GM12878 (cell line): ENCODE measurements at regions not wholly inside any gene's neighbourhood (a gene's known extent, or its start where the extent isn't known, plus 50 kb on each side); places are given as distances from the start of the nearest gene placed in this dataset.

Experiments
- ATAC-seq: fragments of 200-7000 bp; cut with Tn5 transposase; 3 replicates; pipeline ENCODE4 v1.9.1; 2020; ENCODE audit warnings: mild to moderate bottlenecking, moderate library complexity
- BruUV-seq: library from RNA; stranded (reverse); fragments of 400-500 nt; replicated peaks from 2 replicates; lab custom pipeline; 2021; lab: Mats Ljungman, UMichigan
- CTCF ChIA-PET: fragments of 300-600 bp; sonication (Branson Sonifier 250); formaldehyde crosslinking; extraction: SDS; loops from one replicate; lab custom pipeline; 2021; ENCODE audit warnings: inconsistent platforms; lab: Yijun Ruan, JAX
- POLR2A ChIA-PET: fragments of 350-600 bp; formaldehyde crosslinking; extraction: SDS; loops from one replicate; lab custom pipeline; 2021; ENCODE audit warnings: inconsistent platforms; lab: Charles Lee
- RAD21 ChIA-PET: fragments of 300-600 bp; sonication (Branson Sonifier 250); formaldehyde crosslinking; loops from one replicate; lab custom pipeline; 2023; ENCODE audit warnings: antibody characterized with exemption; ENCODE audit not compliant: unreplicated experiment; lab: Charles Lee
- SMC1A ChIA-PET: fragments of 300-600 bp; sonication (Branson Sonifier 250); formaldehyde crosslinking; loops from one replicate; lab custom pipeline; 2023; ENCODE audit not compliant: unreplicated experiment, uncharacterized antibody; lab: Charles Lee
- DNase-seq: peaks from one replicate; pipeline ENCODE4 v3.0.0-alpha.2; 2011; ENCODE audit warnings: low read depth, low spot score
- FAIRE-seq: peaks from 3 replicates; lab custom pipeline; 2011; peaks lifted over from hg19 to GRCh38; lab: Jason Lieb, UNC
- H2AFZ ChIP-seq: 2 replicates; pipeline ENCODE4 v1.6.0; 2011; ENCODE audit warnings: low read depth, low read length, control low read depth; ENCODE audit not compliant: control insufficient read depth
- H3K27ac ChIP-seq: 2 replicates; pipeline ENCODE4 v1.5.1; 2011; ENCODE audit warnings: control low read depth; ENCODE audit not compliant: control insufficient read depth, insufficient read depth
- H3K27me3 ChIP-seq, 2 experiments: replicated peaks in 1 of 2; 2 replicates each; pipeline versions ENCODE4 v1.6.0 to v1.6.1; 2011; ENCODE audit warnings: low read length in 1 of 2; ENCODE audit not compliant: control insufficient read depth in 2 of 2, insufficient read depth in 2 of 2
- H3K36me3 ChIP-seq, 2 experiments: 2 replicates each; pipeline ENCODE4 v1.5.1; 2011; ENCODE audit warnings: low read length in 1 of 2; ENCODE audit not compliant: control insufficient read depth in 2 of 2, insufficient read depth in 2 of 2
- H3K4me1 ChIP-seq: 2 replicates; pipeline ENCODE4 v1.6.1; 2011; ENCODE audit warnings: mild to moderate bottlenecking, low read length, moderate library complexity, mixed read lengths; ENCODE audit not compliant: control insufficient read depth, insufficient read depth
- H3K4me2 ChIP-seq: 2 replicates; pipeline ENCODE4 v1.6.0; 2011; ENCODE audit warnings: control low read depth; ENCODE audit not compliant: control insufficient read depth, insufficient read depth
- H3K4me3 ChIP-seq: fragments of 200-600 bp; sonication (generic); 2 replicates; pipeline ENCODE4 v1.5.1; 2016
- H3K79me2 ChIP-seq: 2 replicates; pipeline ENCODE4 v1.6.0; 2011; ENCODE audit warnings: low read length; ENCODE audit not compliant: control insufficient read depth, insufficient read depth
- H3K9ac ChIP-seq: 2 replicates; pipeline ENCODE4 v1.8.0; 2011; ENCODE audit warnings: low read length, control low read depth, mixed read lengths; ENCODE audit not compliant: control insufficient read depth, insufficient read depth
- H3K9me3 ChIP-seq: replicated peaks from 3 replicates; pipeline ENCODE4 v1.5.1; 2011; ENCODE audit warnings: mild to moderate bottlenecking, low read length; ENCODE audit not compliant: control insufficient read depth, insufficient read depth
- H4K20me1 ChIP-seq: 2 replicates; pipeline ENCODE4 v1.6.0; 2011; ENCODE audit not compliant: control insufficient read depth, insufficient read depth
- BACH1 ChIP-seq: fragments of 450-650 bp; IDR thresholded peaks from 2 replicates; pipeline ENCODE4 v1.6.1; 2017; ENCODE audit warnings: mild to moderate bottlenecking, borderline replicate concordance
- CHD2 ChIP-seq: IDR thresholded peaks from 2 replicates; pipeline ENCODE4 v1.6.1; 2011; ENCODE audit warnings: low read depth, low read length, improper control_type of control experiment, borderline replicate concordance
- EED ChIP-seq: sonication (generic); IDR thresholded peaks from 2 replicates; pipeline ENCODE4 v1.6.1; 2016; ENCODE audit warnings: antibody characterized with exemption, low read depth
- ESRRA ChIP-seq: IDR thresholded peaks from 2 replicates; pipeline ENCODE4 v1.6.1; 2012; ENCODE audit warnings: mild to moderate bottlenecking, low read length, improper control_type of control experiment
- ETV6 ChIP-seq, 2 experiments: fragments of 450-650 bp in 1 of 2; IDR thresholded peaks in 1 of 2; conservative IDR thresholded peaks in 1 of 2; 2 replicates each; pipeline ENCODE4 v1.6.1; 2014; ENCODE audit warnings: antibody characterized with exemption in 1 of 2, borderline replicate concordance in 1 of 2, low read depth in 1 of 2, mild to moderate bottlenecking in 1 of 2, moderate library complexity in 1 of 2
- FOXK2 ChIP-seq: fragments of 450-650 bp; IDR thresholded peaks from 2 replicates; pipeline ENCODE4 v1.6.1; 2017; ENCODE audit warnings: mild to moderate bottlenecking, moderate library complexity
- GABPA ChIP-seq: IDR thresholded peaks from 2 replicates; pipeline ENCODE4 v1.6.1; 2014; ENCODE audit warnings: antibody characterized with exemption, low read depth, mild to moderate bottlenecking, inconsistent platforms
- HDAC2 ChIP-seq: fragments of 200-600 bp; sonication (generic); IDR thresholded peaks from 2 replicates; pipeline ENCODE4 v1.6.1; 2017
- IRF4 ChIP-seq: IDR thresholded peaks from 2 replicates; pipeline ENCODE4 v1.6.1; 2011; ENCODE audit warnings: low read depth, low read length
- JUND ChIP-seq: IDR thresholded peaks from 2 replicates; pipeline ENCODE4 v1.6.1; 2012; ENCODE audit warnings: low read depth, mild to moderate bottlenecking, low read length, improper control_type of control experiment, moderate library complexity
- MXI1 ChIP-seq: fragments of 150-350 bp; IDR thresholded peaks from 2 replicates; pipeline ENCODE4 v1.6.1; 2011; ENCODE audit warnings: low read depth, mild to moderate bottlenecking, inconsistent platforms, low read length, improper control_type of control experiment
- NBN ChIP-seq: fragments of 450-650 bp; IDR thresholded peaks from 2 replicates; pipeline ENCODE4 v1.6.1; 2016
- NFXL1 ChIP-seq: fragments of 450-650 bp; IDR thresholded peaks from 2 replicates; pipeline ENCODE4 v1.6.1; 2017; ENCODE audit warnings: antibody characterized with exemption, mild to moderate bottlenecking, borderline replicate concordance
- NR2C2 ChIP-seq: IDR thresholded peaks from 2 replicates; pipeline ENCODE4 v1.6.1; 2011; ENCODE audit warnings: borderline replicate concordance, low read depth; ENCODE audit not compliant: control insufficient read depth, insufficient read length
- RFX5 ChIP-seq: IDR thresholded peaks from 2 replicates; pipeline ENCODE4 v1.6.1; 2011; ENCODE audit warnings: low read depth, low read length, improper control_type of control experiment
- SIN3A ChIP-seq: IDR thresholded peaks from 2 replicates; pipeline ENCODE4 v1.6.1; 2012; ENCODE audit warnings: low read depth, low read length, improper control_type of control experiment
- ZBTB33 ChIP-seq: fragments of 450-650 bp; IDR thresholded peaks from 2 replicates; pipeline ENCODE4 v1.6.1; 2017; ENCODE audit warnings: mild to moderate bottlenecking
- ZNF217 ChIP-seq: fragments of 450-650 bp; IDR thresholded peaks from 2 replicates; pipeline ENCODE4 v1.6.1; 2017; ENCODE audit warnings: antibody characterized with exemption, mild to moderate bottlenecking
- WGBS: methylation state at CpG from one replicate; pipeline ENCODE4 v1.1.6; 2016; ENCODE audit warnings: low lambda C conversion rate; ENCODE audit not compliant: insufficient replicate concordance, insufficient coverage; ENCODE audit errors: missing lambda C conversion rate; 5-methylcytosine and 5-hydroxymethylcytosine counted together
- in situ Hi-C: fragments of 300-500 bp; cut with MboI; formaldehyde crosslinking; loops from 9 replicates; pipeline ENCODE4 v1.14.3; 2018; ENCODE audit warnings: mixed read lengths
- intact Hi-C: fragments of 100-400 bp; cut with micrococcal nuclease; formaldehyde crosslinking; loops from one replicate; pipeline ENCODE4 v1.14.2; 2022; ENCODE audit not compliant: unreplicated experiment

GRCh38 chr1:95754412-95754811 lies 520.4 kb downstream of the RWDD3 start:
- ChIA-PET RAD21 (no interaction called here), SMC1A (no interaction called here), POLR2A (interaction anchor here (0.7 kb wide), 1 partner anchor 13 kb away, joined by 7 read pairs; no protein-coding TSS in a partner anchor), CTCF (no interaction called here)
- Histone ChIP-seq H3K9ac (no peak overlapping the region), H3K27me3 (no peaks in the 10 kb centered on the region), H4K20me1 (no peaks in the 10 kb centered on the region), H3K9me3 (no peaks in the 10 kb centered on the region; the same call in 2 of the 3 replicates), H3K4me1 (no peaks in the 10 kb centered on the region), H3K4me3 (no peak overlapping the region), H2AFZ (no peak overlapping the region), H3K27ac (no peak overlapping the region), H3K4me2 (no peak overlapping the region), H3K36me3 (no peaks in the 10 kb centered on the region), H3K79me2 (no peaks in the 10 kb centered on the region)
- TF ChIP-seq SIN3A (no peak), ETV6 (conservative IDR thresholded peaks at IDR 0.05 in 1 of 2, IDR thresholded peaks at IDR 0.05 in 1 of 2; ENCODE audit: borderline replicate concordance in 1 of 2, low read depth in 1 of 2) (no peak), JUND (no peak), NR2C2 (no peak), IRF4 (no peak), ZBTB33 (no peak), FOXK2 (no peak), MXI1 (no peak), EED (no peak), NBN (no peak), HDAC2 (no peak), NFXL1 (no peak), GABPA (no peak), BACH1 (no peak), CHD2 (no peak), RFX5 (no peak), ZNF217 (no peak), ESRRA (no peak)
- no peak for DNase-seq
- intact Hi-C loops, result no loop called here
- no peak for ATAC-seq
- whole genome bisulfite sequencing, result 39% methylated on average over 6 of the region's 6 CpGs
- in situ Hi-C loops, result no loop called here
- BruUV-seq, result no TSS peak
- no peak for FAIRE-seq
